Activated naive CD4-positive, alpha-beta T cell treated with anti-CD3 and anti-CD28 coated beads, Interleukin-2, amount 10 ng/mL, durations not matched to agents 7 days and 5 days (primary cell): ENCODE measurements at regions not wholly inside any gene's neighbourhood (a gene's known extent, or its start where the extent isn't known, plus 50 kb on each side); places are given as distances from the start of the nearest gene placed in this dataset.

Source experiments
- CTCF ChIA-PET: fragments of 350-600 bp; sonication (Branson Sonifier 250); formaldehyde crosslinking; loops from one replicate; lab custom pipeline; 2021; ENCODE audit warnings: antibody characterized with exemption; lab: Charles Lee
- DNase-seq: peaks from one replicate; pipeline ENCODE4 v3.0.0-alpha.2; 2020
- H3K27ac Mint-ChIP-seq: one replicate; pipeline ENCODE4 v1.8.0; 2021; ENCODE audit warnings: mild to moderate bottlenecking, moderate library complexity, mixed read lengths
- H3K27me3 Mint-ChIP-seq: one replicate; pipeline ENCODE4 v1.8.0; 2021; ENCODE audit warnings: mild to moderate bottlenecking, mixed read lengths
- H3K36me3 Mint-ChIP-seq: one replicate; pipeline ENCODE4 v1.8.0; 2021; ENCODE audit warnings: mixed read lengths
- H3K4me1 Mint-ChIP-seq: one replicate; pipeline ENCODE4 v1.8.0; 2021; ENCODE audit warnings: mixed read lengths
- H3K4me3 Mint-ChIP-seq: one replicate; pipeline ENCODE4 v1.8.0; 2021; ENCODE audit warnings: mild to moderate bottlenecking, moderate library complexity, mixed read lengths
- H3K9me3 Mint-ChIP-seq: one replicate; pipeline ENCODE4 v1.8.0; 2021; ENCODE audit warnings: mixed read lengths

- H3K4me3 Mint-ChIP-seq = no peak overlapping the region
- CTCF ChIA-PET = no interaction called here
- no peaks in the 10 kb centered on the region for H3K27me3 Mint-ChIP-seq
- no peak overlapping the region for H3K27ac Mint-ChIP-seq
- no peak for DNase-seq
- no peaks in the 10 kb centered on the region for H3K4me1 Mint-ChIP-seq
- H3K9me3 Mint-ChIP-seq = no peaks in the 10 kb centered on the region
- H3K36me3 Mint-ChIP-seq = no peaks in the 10 kb centered on the region
These were observed 52.3 kb downstream of the PLEKHG1 start for GRCh38 chr6:150651808-150652470.

DNA sequence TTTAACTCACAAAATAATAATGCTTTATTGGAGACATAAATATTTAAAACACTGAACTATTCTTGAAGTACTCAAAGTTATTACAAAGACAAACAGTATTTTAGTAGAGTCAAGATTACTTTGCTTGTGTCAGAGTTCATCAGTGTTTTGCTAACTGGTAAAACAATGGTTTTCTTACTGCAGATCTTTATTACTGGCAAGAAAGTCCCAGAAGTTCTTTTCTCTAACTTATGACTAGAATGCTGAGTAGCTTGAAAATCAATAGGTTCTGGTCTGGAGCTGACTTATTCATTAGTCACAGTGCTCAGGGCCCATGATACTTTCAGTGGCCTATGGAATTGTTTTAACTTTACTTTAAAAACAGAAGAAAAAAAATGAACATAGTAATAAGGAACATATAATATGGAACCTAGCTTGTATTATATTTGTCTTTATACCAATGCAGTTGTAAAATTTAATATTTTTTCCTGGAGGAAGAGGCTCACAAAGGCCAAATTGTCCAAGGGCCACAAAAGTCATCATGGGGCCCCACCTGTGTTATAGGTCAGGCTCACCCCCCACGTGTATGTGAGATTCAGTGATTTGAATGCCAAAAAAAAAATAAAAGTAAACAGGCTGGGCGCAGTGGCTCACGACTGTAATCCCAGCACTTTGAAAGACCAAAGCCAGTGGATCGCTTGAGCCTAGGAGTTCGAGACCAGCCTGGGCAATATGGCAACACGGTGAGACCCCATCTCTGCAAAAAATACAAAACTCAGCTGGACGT lies 53.3 kb downstream of the PLEKHG1 start:
- DNase-seq = no peak
- Mint-ChIP-seq H3K27me3 (no peaks in the 10 kb centered on the region), H3K4me3 (no peak overlapping the region), H3K36me3 (no peaks in the 10 kb centered on the region), H3K9me3 (no peaks in the 10 kb centered on the region), H3K27ac (no peak overlapping the region), H3K4me1 (no peaks in the 10 kb centered on the region)
- CTCF ChIA-PET = interaction anchor here (0.6 kb wide), 1 partner anchor 131 kb away, joined by 3 read pairs; no protein-coding TSS in a partner anchor

- Mint-ChIP-seq H3K4me1 (no peaks in the 10 kb centered on the region), H3K4me3 (no peak overlapping the region), H3K9me3 (no peaks in the 10 kb centered on the region), H3K27ac (no peak overlapping the region), H3K36me3 (no peaks in the 10 kb centered on the region), H3K27me3 (peaks cover 5% of the 10 kb centered on the region)
- no peak for DNase-seq
- CTCF ChIA-PET = no interaction called here
These were observed 54.9 kb downstream of the PLEKHG1 start for GRCh38 chr6:150654608-150655007.

GRCh38 chr6:150656156-150656555 lies 56.5 kb downstream of the PLEKHG1 start:
- H3K4me1 Mint-ChIP-seq = no peaks in the 10 kb centered on the region
- no peaks in the 10 kb centered on the region for H3K36me3 Mint-ChIP-seq
- H3K27ac Mint-ChIP-seq = no peak overlapping the region
- H3K9me3 Mint-ChIP-seq = no peaks in the 10 kb centered on the region
- DNase-seq = no peak
- CTCF ChIA-PET = no interaction called here
- peaks cover 5% of the 10 kb centered on the region for H3K27me3 Mint-ChIP-seq
- H3K4me3 Mint-ChIP-seq = no peak overlapping the region

DNA sequence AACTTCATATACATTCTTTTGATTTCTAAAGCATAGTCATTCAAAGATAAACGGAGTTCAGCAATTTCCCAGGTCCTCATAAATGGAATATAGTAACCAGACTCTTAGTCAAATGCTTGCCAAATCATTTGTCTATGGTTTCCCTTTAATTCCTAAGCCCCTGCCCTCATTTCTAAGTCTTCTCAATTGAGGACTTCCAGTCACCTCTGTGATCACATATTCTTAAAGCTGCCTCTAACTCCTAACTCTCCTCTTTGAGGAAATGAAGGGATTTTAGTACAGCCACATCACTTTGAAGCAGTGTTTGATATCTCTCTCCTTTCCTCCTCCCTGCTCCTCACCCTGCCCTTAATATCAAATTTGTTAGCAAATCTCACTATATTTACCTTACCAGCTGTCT lies 58.7 kb downstream of the PLEKHG1 start:
- Mint-ChIP-seq H3K27ac (no peak overlapping the region), H3K9me3 (no peaks in the 10 kb centered on the region), H3K4me3 (no peak overlapping the region), H3K36me3 (no peaks in the 10 kb centered on the region), H3K27me3 (peaks cover 5% of the 10 kb centered on the region), H3K4me1 (no peaks in the 10 kb centered on the region)
- CTCF ChIA-PET = interaction anchor here (0.6 to 1.2 kb wide), 2 partner anchors 27 to 763 kb away, joined by 3 to 4 read pairs; no protein-coding TSS in a partner anchor
- DNase-seq = no peak

DNA sequence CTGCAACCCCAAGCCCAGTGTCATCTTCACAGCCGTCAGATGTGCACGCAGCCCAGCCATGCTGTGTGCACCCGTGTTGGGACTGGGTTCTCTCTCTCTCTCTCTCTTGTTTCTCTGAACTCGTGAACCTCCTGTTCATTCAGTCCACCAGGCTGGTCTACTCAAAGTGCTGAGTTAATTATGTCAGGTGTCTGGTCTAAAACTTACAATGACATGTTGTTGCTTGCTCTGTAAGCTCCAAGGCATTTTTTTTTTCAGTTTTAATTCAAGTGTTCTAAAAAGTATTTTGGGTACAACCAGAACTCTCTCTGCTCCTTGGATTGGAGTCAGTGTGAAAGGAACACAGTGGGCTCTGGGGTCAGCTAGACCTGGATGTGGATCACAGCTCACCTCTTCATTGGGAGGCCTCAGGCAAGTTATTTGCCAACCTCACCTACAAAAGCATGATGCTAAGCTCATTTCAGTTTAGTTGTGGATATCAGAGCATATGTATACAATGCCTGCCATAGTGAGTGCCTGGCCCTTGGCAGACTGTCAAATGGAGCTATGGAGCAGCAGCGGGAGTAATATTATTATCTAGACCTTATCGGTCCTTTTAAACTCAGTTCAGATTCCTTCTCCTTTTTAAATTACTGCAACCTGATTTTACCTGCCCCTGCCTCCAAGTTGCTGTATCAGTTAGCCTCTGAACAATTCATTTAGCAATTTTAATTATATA lies 59.5 kb downstream of the PLEKHG1 start:
- H3K27ac Mint-ChIP-seq = no peak overlapping the region
- H3K27me3 Mint-ChIP-seq = peaks cover 5% of the 10 kb centered on the region
- no peaks in the 10 kb centered on the region for H3K9me3 Mint-ChIP-seq
- no peaks in the 10 kb centered on the region for H3K36me3 Mint-ChIP-seq
- DNase-seq = no peak
- CTCF ChIA-PET = interaction anchor here (0.6 to 1.3 kb wide), 2 partner anchors 26 to 764 kb away, joined by 4 read pairs; no protein-coding TSS in a partner anchor
- no peaks in the 10 kb centered on the region for H3K4me1 Mint-ChIP-seq
- no peak overlapping the region for H3K4me3 Mint-ChIP-seq

DNA sequence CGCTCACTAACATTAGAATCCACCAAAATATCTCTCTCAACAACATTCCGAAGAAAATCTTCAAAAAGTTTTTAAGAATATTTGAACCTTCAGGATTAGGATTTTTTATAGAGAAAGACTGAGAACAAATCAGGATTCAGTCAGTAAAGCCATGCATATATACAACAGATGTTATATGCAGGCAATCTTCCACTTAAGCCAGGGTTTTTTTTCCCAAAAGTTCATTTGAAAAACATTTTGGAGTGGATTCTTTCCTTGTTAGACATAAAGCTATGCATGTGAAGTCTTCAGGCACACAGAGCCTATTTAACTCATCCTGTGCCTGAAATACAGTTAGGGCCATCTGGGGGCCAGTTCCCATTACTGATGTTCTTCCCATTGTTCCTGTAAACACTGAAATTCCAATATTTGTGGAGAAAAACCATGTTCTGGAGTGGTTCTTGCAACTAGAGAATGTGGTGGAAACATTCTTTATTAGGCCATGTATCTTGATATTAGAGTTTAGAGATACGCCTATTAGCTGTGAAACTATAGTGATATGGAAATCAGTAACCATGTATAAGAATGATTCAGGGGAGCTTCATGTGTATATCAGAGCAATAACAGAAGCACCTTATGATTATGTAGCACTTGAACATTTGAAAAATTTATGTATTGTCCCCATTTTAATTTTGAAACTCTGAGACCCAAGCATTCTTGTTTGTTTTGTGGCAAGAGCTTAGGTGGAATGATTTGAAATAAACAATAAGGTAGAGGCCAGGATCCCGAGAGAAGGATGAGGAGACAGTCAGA lies 61.7 kb downstream of the PLEKHG1 start:
- Mint-ChIP-seq H3K9me3 (no peaks in the 10 kb centered on the region), H3K4me1 (no peaks in the 10 kb centered on the region), H3K27ac (no peak overlapping the region), H3K27me3 (peaks cover 5% of the 10 kb centered on the region), H3K36me3 (no peaks in the 10 kb centered on the region), H3K4me3 (no peak overlapping the region)
- no peak for DNase-seq
- CTCF ChIA-PET = interaction anchor here (1.3 kb wide), 1 partner anchor 25 kb away, joined by 4 read pairs; no protein-coding TSS in a partner anchor

- Mint-ChIP-seq H3K4me1 (peaks cover 3% of the 10 kb centered on the region), H3K4me3 (no peak overlapping the region), H3K9me3 (no peaks in the 10 kb centered on the region), H3K27me3 (peaks cover 5% of the 10 kb centered on the region), H3K27ac (no peak overlapping the region), H3K36me3 (no peaks in the 10 kb centered on the region)
- CTCF ChIA-PET = no interaction called here
- DNase-seq = no peak
These were observed 63.1 kb downstream of the PLEKHG1 start for GRCh38 chr6:150662814-150663213.

- no peaks in the 10 kb centered on the region for H3K36me3 Mint-ChIP-seq
- H3K27ac Mint-ChIP-seq = no peak overlapping the region
- CTCF ChIA-PET = no interaction called here
- H3K4me1 Mint-ChIP-seq = peaks cover 4% of the 10 kb centered on the region
- DNase-seq = no peak
- peaks cover 3% of the 10 kb centered on the region for H3K27me3 Mint-ChIP-seq
- H3K9me3 Mint-ChIP-seq = no peaks in the 10 kb centered on the region
- no peak overlapping the region for H3K4me3 Mint-ChIP-seq
These were observed 64.4 kb downstream of the PLEKHG1 start for GRCh38 chr6:150664091-150664490.

DNA sequence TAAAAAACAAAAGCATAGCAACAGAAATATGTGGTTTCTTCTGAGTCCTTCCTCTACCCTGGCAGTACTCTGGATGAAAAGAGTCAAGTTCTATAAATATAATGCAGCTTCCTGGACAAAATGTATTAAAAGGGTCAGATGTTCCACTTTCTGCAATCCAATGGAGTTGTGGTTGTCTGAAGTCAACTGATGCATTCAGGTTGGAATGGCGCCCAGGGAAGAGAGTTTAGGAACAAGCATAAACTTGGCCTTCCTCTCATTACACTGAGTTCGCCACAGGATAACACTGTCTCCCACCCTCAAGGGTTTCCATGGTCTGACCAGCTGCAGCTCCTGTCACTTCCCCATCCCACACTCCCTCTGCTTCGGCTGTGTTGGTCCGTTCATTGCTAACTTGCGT lies 66.4 kb downstream of the PLEKHG1 start:
- no peaks in the 10 kb centered on the region for H3K9me3 Mint-ChIP-seq
- no peak overlapping the region for H3K27ac Mint-ChIP-seq
- CTCF ChIA-PET = interaction anchor here (1.5 kb wide), 1 partner anchor 20 kb away, joined by 3 read pairs; no protein-coding TSS in a partner anchor
- H3K4me1 Mint-ChIP-seq = peaks cover 4% of the 10 kb centered on the region
- no peak overlapping the region for H3K4me3 Mint-ChIP-seq
- DNase-seq = no peak
- H3K36me3 Mint-ChIP-seq = no peaks in the 10 kb centered on the region
- H3K27me3 Mint-ChIP-seq = no peaks in the 10 kb centered on the region

DNA sequence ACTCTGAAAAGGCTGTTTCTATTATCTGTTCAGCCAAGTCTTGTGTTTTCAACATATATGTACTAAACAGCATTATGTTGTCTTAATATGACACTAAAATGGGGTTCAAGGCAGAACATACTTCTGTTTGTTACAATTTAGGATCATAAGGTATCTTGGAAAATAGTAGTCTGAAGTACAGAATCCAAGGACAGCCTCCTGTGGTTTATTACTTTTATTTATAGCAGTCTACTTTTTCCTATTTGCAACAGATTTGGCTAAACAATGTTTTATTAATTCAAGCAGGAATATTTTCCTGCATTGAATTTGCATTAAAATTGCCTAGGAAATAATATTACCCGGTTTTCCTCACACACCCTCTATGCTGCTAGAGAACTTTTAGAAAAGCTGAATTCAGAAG lies 67.7 kb downstream of the PLEKHG1 start:
- Mint-ChIP-seq H3K9me3 (no peaks in the 10 kb centered on the region), H3K27ac (peak overlapping the region; percentile 67), H3K4me3 (no peak overlapping the region), H3K4me1 (peaks cover 4% of the 10 kb centered on the region), H3K27me3 (peaks cover 4% of the 10 kb centered on the region), H3K36me3 (no peaks in the 10 kb centered on the region)
- CTCF ChIA-PET = no interaction called here
- no peak for DNase-seq

GRCh38 chr6:150667977-150668716 lies 68.5 kb downstream of the PLEKHG1 start:
- DNase-seq = no peak
- Mint-ChIP-seq H3K4me1 (peaks cover 4% of the 10 kb centered on the region), H3K27me3 (peaks cover 5% of the 10 kb centered on the region), H3K36me3 (no peaks in the 10 kb centered on the region), H3K27ac (peak overlapping the region; percentile 67), H3K9me3 (no peaks in the 10 kb centered on the region), H3K4me3 (no peak overlapping the region)
- CTCF ChIA-PET = no interaction called here

DNA sequence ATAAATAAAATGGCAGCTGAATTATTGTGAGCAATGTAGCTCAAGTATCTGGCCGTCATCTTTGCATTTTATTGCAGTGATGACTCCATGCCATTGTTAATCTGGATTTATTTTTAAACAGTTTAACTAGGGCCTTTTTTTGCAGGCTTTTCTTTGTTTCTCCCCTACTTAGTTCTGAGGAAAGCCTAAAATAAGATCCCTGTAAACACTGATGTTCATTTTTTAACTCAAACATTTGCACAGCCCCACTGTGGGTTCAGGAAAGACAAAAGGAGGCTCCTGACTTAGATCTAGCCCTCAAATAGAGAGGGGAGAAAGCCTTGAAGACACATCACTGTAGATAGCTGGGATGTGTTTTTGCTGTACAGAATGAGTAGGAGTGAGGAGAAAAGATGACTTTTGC lies 69.2 kb downstream of the PLEKHG1 start:
- CTCF ChIA-PET = no interaction called here
- no peaks in the 10 kb centered on the region for H3K36me3 Mint-ChIP-seq
- H3K27me3 Mint-ChIP-seq = peaks cover 9% of the 10 kb centered on the region
- DNase-seq = no peak
- no peak overlapping the region for H3K27ac Mint-ChIP-seq
- H3K4me3 Mint-ChIP-seq = no peak overlapping the region
- peaks cover 5% of the 10 kb centered on the region for H3K4me1 Mint-ChIP-seq
- H3K9me3 Mint-ChIP-seq = no peaks in the 10 kb centered on the region
